ENCODE measurements at regions not wholly inside any gene's neighbourhood (a gene's known extent, or its start where the extent isn't known, plus 50 kb on each side); places are given as distances from the start of the nearest gene placed in this dataset.

DNA sequence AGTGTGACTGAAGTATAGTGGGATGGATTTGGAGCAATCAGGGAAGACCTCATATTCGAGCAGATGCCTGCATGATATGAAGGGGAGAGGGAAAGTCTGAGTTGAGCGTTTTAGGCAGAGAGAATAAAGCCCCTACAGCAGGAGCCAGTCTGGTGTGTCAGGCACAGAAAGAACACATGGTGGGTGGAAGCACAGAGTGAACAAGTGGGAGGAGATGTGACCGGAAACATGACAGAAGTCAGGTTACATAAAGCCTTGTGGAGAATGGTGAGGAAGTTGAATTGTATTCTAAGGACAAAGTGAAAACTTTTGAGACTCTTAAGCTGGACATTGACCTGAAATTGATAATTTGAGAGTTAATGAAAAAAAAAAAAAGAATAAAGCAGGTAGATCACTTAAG, 541.0 kb downstream of the PLOD2 start:
- TF ChIP-seq CTCF (IDR thresholded peaks at IDR 0.05; ENCODE audit: poor library complexity, severe bottlenecking) (no peak), POLR2AphosphoS5 (IDR thresholded peaks at IDR 0.05) (no peak), EP300 (conservative IDR thresholded peaks at IDR 0.05; ENCODE audit: poor library complexity, severe bottlenecking) (no peak), TAF1 (IDR thresholded peaks at IDR 0.05; ENCODE audit: low read depth) (no peak), RAD21 (conservative IDR thresholded peaks at IDR 0.05) (no peak), MXI1 (conservative IDR thresholded peaks at IDR 0.05; ENCODE audit: poor library complexity, severe bottlenecking) (no peak), EZH2 (IDR thresholded peaks at IDR 0.05; ENCODE audit: borderline replicate concordance, insufficient read depth, low read length, poor library complexity, severe bottlenecking) (no peak)
- TF ChIP-seq, protein P1, sequence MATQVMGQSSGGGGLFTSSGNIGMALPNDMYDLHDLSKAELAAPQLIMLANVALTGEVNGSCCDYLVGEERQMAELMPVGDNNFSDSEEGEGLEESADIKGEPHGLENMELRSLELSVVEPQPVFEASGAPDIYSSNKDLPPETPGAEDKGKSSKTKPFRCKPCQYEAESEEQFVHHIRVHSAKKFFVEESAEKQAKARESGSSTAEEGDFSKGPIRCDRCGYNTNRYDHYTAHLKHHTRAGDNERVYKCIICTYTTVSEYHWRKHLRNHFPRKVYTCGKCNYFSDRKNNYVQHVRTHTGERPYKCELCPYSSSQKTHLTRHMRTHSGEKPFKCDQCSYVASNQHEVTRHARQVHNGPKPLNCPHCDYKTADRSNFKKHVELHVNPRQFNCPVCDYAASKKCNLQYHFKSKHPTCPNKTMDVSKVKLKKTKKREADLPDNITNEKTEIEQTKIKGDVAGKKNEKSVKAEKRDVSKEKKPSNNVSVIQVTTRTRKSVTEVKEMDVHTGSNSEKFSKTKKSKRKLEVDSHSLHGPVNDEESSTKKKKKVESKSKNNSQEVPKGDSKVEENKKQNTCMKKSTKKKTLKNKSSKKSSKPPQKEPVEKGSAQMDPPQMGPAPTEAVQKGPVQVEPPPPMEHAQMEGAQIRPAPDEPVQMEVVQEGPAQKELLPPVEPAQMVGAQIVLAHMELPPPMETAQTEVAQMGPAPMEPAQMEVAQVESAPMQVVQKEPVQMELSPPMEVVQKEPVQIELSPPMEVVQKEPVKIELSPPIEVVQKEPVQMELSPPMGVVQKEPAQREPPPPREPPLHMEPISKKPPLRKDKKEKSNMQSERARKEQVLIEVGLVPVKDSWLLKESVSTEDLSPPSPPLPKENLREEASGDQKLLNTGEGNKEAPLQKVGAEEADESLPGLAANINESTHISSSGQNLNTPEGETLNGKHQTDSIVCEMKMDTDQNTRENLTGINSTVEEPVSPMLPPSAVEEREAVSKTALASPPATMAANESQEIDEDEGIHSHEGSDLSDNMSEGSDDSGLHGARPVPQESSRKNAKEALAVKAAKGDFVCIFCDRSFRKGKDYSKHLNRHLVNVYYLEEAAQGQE (IDR thresholded peaks at IDR 0.05; ENCODE audit: borderline replicate concordance) = no peak
